Fibroblast of lung (primary cell): ENCODE measurements at regions not wholly inside any gene's neighbourhood (a gene's known extent, or its start where the extent isn't known, plus 50 kb on each side); places are given as distances from the start of the nearest gene placed in this dataset.

Experiments
- DNase-seq, 2 donors: peaks; one replicate each; pipeline versions ENCODE4 v3.0.0 to v3.0.0-alpha.2; 2010; ENCODE audit warnings: low read depth in 2 of 2
- H2AFZ ChIP-seq: 2 replicates; pipeline ENCODE4 v1.5.1; 2012; ENCODE audit warnings: low read length, control low read depth, inconsistent platforms
- H3K27ac ChIP-seq: 2 replicates; pipeline ENCODE4 v1.5.1; 2011; ENCODE audit warnings: low read length, control low read depth; ENCODE audit not compliant: insufficient read depth
- H3K27me3 ChIP-seq: 2 replicates; pipeline ENCODE4 v1.5.1; 2011; ENCODE audit warnings: mild to moderate bottlenecking, low read length; ENCODE audit not compliant: control insufficient read depth, insufficient read depth
- H3K36me3 ChIP-seq: 2 replicates; pipeline ENCODE4 v1.5.1; 2011; ENCODE audit warnings: low read length; ENCODE audit not compliant: control insufficient read depth, insufficient read depth
- H3K4me1 ChIP-seq: 2 replicates; pipeline ENCODE4 v1.5.1; 2011; ENCODE audit warnings: low read length; ENCODE audit not compliant: control insufficient read depth, insufficient read depth; ENCODE audit errors: extremely low read depth
- H3K4me2 ChIP-seq: 2 replicates; pipeline ENCODE4 v1.5.1; 2011; ENCODE audit warnings: low read length, control low read depth; ENCODE audit not compliant: insufficient read depth; ENCODE audit errors: extremely low read depth
- H3K4me3 ChIP-seq, 4 experiments: fragments of 200-600 bp in 1 of 4; sonication (generic) in 1 of 4; replicated peaks in 1 of 4; 2 replicates each; pipeline ENCODE4 v1.5.1; 2011 to 2016; ENCODE audit warnings: low read length in 4 of 4, low read depth in 3 of 4, mild to moderate bottlenecking in 3 of 4, control low read depth in 2 of 4, inconsistent platforms in 1 of 4, mixed read lengths in 1 of 4; ENCODE audit not compliant: insufficient read depth in 1 of 4; ENCODE audit errors: control extremely low read depth in 1 of 4
- H3K79me2 ChIP-seq: 2 replicates; pipeline ENCODE4 v1.5.1; 2012; ENCODE audit warnings: mild to moderate bottlenecking, low read length, inconsistent platforms; ENCODE audit not compliant: control insufficient read depth, insufficient read depth
- H3K9ac ChIP-seq: 2 replicates; pipeline ENCODE4 v1.5.1; 2011; ENCODE audit warnings: mild to moderate bottlenecking, low read length, control low read depth; ENCODE audit not compliant: insufficient read depth
- H3K9me3 ChIP-seq: 2 replicates; pipeline ENCODE4 v1.5.1; 2012; ENCODE audit warnings: low read depth, low read length; ENCODE audit not compliant: control insufficient read depth, insufficient read depth
- H4K20me1 ChIP-seq: 2 replicates; pipeline ENCODE4 v1.5.1; 2011; ENCODE audit warnings: low read length; ENCODE audit not compliant: control insufficient read depth, insufficient read depth; ENCODE audit errors: extremely low read depth
- EZH2 ChIP-seq: IDR thresholded peaks from 2 replicates; pipeline ENCODE4 v1.5.1; 2012; ENCODE audit warnings: low read length, control low read depth, mild to moderate bottlenecking; ENCODE audit errors: missing control alignments
- TF ChIP-seq, protein P1 (sequence below), 2 donors: IDR thresholded peaks in 1 of 2; conservative IDR thresholded peaks in 1 of 2; 1 replicate in 1 of 2; 2 replicates in 1 of 2; pipeline ENCODE4 v1.5.1; 2011 to 2012; ENCODE audit warnings: low read length in 2 of 2, control low read depth in 1 of 2, inconsistent platforms in 1 of 2, low read depth in 1 of 2, mild to moderate bottlenecking in 1 of 2

DNA sequence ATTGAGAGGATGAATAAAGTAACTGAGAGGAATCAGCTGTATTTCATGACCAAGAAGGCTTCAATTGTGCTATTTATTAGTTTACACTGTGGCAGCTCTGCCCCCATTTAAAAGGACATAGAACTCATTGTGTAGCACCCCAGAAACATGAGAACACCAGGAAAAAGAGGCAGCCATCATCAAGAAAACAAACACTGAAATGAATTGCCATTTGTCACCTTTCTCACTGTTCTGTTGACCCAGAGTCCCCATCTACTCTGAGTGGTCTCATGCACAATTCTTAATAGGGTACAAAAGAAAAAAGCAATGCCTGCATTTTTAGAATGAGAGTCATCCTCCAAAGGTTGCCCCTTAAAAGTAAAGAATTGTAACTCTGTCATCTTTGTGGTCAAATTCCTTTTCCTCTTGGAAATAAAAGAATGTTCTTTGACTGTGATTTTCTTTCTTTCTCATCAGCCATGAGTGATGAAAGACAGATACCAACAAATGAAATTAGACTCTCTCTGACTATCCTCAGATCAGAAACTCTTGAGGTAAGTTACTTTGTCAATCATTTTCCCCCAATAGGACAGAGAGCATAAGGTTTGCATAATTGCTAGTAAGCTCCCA lies 1941.9 kb upstream of the PIK3C3 start:
- no peak overlapping the region for H3K27ac ChIP-seq
- no peaks in the 10 kb centered on the region for H3K9me3 ChIP-seq
- no peaks in the 10 kb centered on the region for H3K36me3 ChIP-seq
- H3K9ac ChIP-seq, result no peak overlapping the region
- H3K4me3 ChIP-seq, result no peak overlapping the region
- peak; percentile 51 to 63 for DNase-seq
- no peaks in the 10 kb centered on the region for H3K4me1 ChIP-seq
- H3K4me2 ChIP-seq, result no peak overlapping the region
- no peak for TF ChIP-seq EZH2
- TF ChIP-seq, protein P1, sequence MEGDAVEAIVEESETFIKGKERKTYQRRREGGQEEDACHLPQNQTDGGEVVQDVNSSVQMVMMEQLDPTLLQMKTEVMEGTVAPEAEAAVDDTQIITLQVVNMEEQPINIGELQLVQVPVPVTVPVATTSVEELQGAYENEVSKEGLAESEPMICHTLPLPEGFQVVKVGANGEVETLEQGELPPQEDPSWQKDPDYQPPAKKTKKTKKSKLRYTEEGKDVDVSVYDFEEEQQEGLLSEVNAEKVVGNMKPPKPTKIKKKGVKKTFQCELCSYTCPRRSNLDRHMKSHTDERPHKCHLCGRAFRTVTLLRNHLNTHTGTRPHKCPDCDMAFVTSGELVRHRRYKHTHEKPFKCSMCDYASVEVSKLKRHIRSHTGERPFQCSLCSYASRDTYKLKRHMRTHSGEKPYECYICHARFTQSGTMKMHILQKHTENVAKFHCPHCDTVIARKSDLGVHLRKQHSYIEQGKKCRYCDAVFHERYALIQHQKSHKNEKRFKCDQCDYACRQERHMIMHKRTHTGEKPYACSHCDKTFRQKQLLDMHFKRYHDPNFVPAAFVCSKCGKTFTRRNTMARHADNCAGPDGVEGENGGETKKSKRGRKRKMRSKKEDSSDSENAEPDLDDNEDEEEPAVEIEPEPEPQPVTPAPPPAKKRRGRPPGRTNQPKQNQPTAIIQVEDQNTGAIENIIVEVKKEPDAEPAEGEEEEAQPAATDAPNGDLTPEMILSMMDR (conservative IDR thresholded peaks at IDR 0.05 in 1 of 2, IDR thresholded peaks at IDR 0.05 in 1 of 2; ENCODE audit: low read depth in 1 of 2, low read length in 2 of 2), result no peak
- H3K79me2 ChIP-seq, result no peaks in the 10 kb centered on the region
- H3K27me3 ChIP-seq, result no peaks in the 10 kb centered on the region
- no peak overlapping the region for H2AFZ ChIP-seq
- no peaks in the 10 kb centered on the region for H4K20me1 ChIP-seq

DNA sequence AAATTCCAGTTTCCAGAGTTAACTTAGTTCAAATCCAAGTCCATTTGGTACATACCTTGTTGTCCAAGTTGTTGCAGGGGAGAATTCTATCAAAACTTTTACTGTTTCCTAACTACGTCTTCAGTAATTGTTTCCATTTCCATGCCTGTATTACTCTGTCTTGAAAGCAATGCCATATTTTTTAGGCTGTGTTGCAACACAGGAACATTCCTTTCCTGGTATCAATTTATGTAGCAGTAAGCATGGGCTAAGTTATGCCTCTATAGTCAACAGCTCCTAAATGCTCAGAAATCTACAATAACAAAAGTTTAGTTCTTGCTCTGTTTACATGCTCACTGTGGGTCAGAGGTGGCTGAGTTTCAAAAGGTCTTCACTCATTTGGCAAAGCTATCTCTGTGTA lies 1943.8 kb upstream of the PIK3C3 start:
- Histone ChIP-seq H3K4me2 (no peak overlapping the region), H3K9me3 (no peaks in the 10 kb centered on the region), H3K9ac (no peak overlapping the region), H3K36me3 (no peaks in the 10 kb centered on the region), H2AFZ (no peak overlapping the region), H3K27me3 (no peaks in the 10 kb centered on the region), H3K4me3 (no peak overlapping the region), H3K79me2 (no peaks in the 10 kb centered on the region), H3K27ac (no peak overlapping the region), H4K20me1 (no peaks in the 10 kb centered on the region), H3K4me1 (no peaks in the 10 kb centered on the region)
- TF ChIP-seq EZH2, result no peak
- TF ChIP-seq, protein P1 (conservative IDR thresholded peaks at IDR 0.05 in 1 of 2, IDR thresholded peaks at IDR 0.05 in 1 of 2; ENCODE audit: low read depth in 1 of 2, low read length in 2 of 2), result no peak
- DNase-seq, result no peak

DNA sequence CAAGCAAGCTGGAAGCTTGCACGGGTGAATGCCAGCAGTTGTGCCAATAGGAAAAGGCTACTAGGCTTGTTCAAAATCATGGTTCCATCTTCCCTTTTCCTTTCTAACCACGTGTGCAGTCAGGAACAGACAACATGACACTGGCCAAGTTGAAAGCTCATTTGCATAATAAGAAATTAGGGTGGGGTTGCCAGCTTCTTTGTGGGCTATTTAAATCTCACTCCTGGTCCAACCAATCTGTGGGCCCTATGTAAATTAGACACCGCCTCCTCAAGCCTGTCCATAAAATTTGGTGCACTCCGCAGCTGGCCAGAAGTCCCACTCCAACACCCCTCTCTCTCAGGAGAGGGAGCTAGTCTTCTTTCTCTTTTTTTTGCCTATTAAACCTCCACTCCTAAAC lies 1948.4 kb upstream of the PIK3C3 start:
- H3K36me3 ChIP-seq, result no peaks in the 10 kb centered on the region
- H3K9me3 ChIP-seq, result no peaks in the 10 kb centered on the region
- H3K27me3 ChIP-seq, result no peaks in the 10 kb centered on the region
- H3K4me2 ChIP-seq, result no peak overlapping the region
- no peak overlapping the region for H3K4me3 ChIP-seq
- H3K4me1 ChIP-seq, result no peaks in the 10 kb centered on the region
- H3K27ac ChIP-seq, result no peak overlapping the region
- TF ChIP-seq EZH2, result no peak
- TF ChIP-seq, protein P1 (conservative IDR thresholded peaks at IDR 0.05 in 1 of 2, IDR thresholded peaks at IDR 0.05 in 1 of 2; ENCODE audit: low read depth in 1 of 2, low read length in 2 of 2), result no peak
- H2AFZ ChIP-seq, result no peak overlapping the region
- no peaks in the 10 kb centered on the region for H3K79me2 ChIP-seq
- H3K9ac ChIP-seq, result no peak overlapping the region
- DNase-seq, result no peak
- no peaks in the 10 kb centered on the region for H4K20me1 ChIP-seq
